ENCODE measurements at regions not wholly inside any gene's neighbourhood (a gene's known extent, or its start where the extent isn't known, plus 50 kb on each side); places are given as distances from the start of the nearest gene placed in this dataset.
"Not testable (repeated sequence)": the region's sequence is repeated elsewhere in the genome, so short reads cannot be mapped to it uniquely, and the experiment has no call there.

GRCh38 chr5:12624776-12625560 is 720.7 kb upstream of the CTNND2 start:
- DNase-seq (ENCODE audit: low read depth in 2 of 3, low spot score in 2 of 3) = no peak

DNA sequence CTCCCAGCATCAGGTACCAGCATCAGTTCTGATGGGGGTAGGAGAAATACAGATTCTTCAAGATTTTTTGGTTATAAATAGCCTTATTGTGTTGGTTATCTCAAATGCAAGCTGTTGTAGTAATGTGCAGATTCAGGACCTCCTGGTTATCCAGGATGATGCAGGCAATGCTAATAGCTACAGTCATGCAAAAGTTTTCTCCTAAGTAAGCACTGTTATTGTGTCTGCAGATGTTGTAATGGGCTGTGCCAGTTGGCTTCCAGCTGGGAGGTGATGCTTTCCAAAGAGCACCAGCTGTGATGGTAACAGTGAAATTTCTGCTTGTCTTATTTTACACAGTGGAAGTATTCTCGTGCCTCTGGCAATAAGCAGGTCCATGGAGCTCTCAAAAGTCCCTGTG is 719.2 kb upstream of the CTNND2 start:
- no peak for DNase-seq (ENCODE audit: low read depth in 2 of 3, low spot score in 2 of 3)

GRCh38 chr5:12616093-12616492 is 711.8 kb upstream of the CTNND2 start:
- DNase-seq (ENCODE audit: low read depth in 2 of 3, low spot score in 2 of 3) = no peak

DNA sequence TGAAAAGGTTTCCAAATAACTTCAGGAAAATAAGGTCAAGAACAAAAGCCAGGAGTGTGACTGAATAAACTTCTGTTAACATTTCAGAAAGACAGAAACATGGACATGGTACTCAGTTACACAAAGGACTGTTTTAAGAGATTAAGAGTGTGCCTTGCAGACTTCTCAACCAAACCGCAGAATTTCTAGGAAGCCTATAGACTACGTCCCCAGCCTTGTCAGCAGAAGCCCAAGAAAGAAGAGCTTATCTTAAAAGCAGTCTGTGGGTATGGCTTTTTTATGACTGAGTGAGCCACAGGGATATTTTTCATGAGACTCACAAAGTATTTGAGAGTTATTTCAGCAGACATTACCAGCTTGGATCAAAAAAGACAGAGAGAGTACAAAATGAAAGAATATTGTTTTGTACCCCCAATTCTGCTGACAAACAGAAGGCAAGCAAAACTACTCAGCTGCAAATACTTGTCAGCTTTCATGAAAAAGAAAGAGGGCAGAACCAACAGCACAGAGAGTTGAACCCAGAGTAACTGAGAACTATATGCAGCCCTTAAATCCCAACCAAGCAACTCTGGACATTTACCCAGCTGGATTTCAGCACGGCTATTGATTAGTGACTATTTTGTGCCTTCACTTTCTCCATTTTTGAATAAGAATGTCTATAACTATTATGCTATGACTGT is 711.0 kb upstream of the CTNND2 start:
- peak in 1 of 3 donors; percentile 11 for DNase-seq (ENCODE audit: low read depth in 2 of 3, low spot score in 2 of 3)

DNA sequence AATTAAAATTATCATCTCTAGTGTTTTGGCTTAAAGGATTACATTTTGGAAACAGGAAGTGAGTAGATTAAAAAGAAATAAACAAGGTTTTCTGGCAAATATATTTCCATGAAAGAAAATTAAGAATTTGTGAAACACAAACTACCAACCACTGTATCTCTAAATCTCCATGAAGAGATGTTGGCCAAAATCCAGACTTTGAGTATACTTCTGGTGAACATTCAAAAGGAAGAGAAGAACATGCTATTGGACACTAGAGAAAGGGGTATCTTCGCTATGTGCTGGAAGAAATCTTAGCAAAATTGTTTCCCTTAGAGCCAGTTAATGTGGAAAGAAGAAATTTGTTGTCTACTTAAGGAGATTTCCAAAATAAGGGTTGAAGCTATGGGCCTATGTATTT is 710.4 kb upstream of the CTNND2 start:
- no peak for DNase-seq (ENCODE audit: low read depth in 2 of 3, low spot score in 2 of 3)

- DNase-seq (ENCODE audit: low read depth in 2 of 3, low spot score in 2 of 3) = no peak
Observed at GRCh38 chr5:12611132-12611531, 706.9 kb upstream of the CTNND2 start.

- DNase-seq (ENCODE audit: low read depth in 2 of 3, low spot score in 2 of 3) = not testable (repeated sequence)
Observed at GRCh38 chr5:12607817-12608216, 703.6 kb upstream of the CTNND2 start.

DNA sequence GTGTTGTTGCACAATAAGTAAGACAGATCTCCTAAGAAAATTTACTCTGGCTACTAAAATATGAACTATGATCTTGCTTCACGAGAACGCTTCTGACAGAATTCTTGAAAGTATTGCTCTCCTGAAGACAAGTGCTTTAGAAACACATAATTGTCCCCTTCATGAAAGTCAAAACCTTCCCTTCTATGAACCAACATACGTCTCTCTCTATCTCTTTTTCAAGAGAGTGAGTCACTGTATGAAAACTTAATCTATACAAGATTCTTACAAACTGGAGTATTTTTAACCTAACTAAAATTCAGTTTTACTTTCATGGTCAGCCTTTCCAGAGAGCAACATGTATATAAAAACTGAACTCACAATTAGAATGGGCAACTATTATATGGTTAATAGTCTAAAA is 688.0 kb upstream of the CTNND2 start:
- no peak for DNase-seq (ENCODE audit: low read depth in 2 of 3, low spot score in 2 of 3)

DNA sequence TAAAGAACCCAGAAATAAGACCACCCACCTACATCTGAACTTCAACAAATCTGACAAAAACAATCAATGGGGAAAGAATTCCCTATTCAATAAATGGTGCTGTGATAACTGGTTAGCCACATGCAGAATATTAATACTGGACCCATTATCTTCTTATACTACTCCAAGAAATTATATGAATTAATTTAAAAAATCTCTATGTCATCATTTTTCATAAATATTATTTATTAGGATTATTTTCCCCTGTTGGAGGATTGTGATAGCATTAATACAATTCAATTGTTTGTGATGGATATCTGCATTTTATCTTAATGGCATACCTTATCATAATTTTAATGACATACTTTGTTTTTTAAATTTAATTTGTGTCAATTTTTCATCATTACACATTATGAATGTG is 682.2 kb upstream of the CTNND2 start:
- DNase-seq (ENCODE audit: low read depth in 2 of 3, low spot score in 2 of 3) = no peak

- DNase-seq (ENCODE audit: low read depth in 2 of 3, low spot score in 2 of 3) = not testable (repeated sequence)
Observed at GRCh38 chr5:12578803-12579202, 674.6 kb upstream of the CTNND2 start.

- DNase-seq (ENCODE audit: low read depth in 2 of 3, low spot score in 2 of 3) = not testable (repeated sequence)
Observed at GRCh38 chr5:12576953-12577352, 672.7 kb upstream of the CTNND2 start.

GRCh38 chr5:12574298-12575093 is 670.2 kb upstream of the CTNND2 start:
- not testable (repeated sequence) for DNase-seq (ENCODE audit: low read depth in 2 of 3, low spot score in 2 of 3)

DNA sequence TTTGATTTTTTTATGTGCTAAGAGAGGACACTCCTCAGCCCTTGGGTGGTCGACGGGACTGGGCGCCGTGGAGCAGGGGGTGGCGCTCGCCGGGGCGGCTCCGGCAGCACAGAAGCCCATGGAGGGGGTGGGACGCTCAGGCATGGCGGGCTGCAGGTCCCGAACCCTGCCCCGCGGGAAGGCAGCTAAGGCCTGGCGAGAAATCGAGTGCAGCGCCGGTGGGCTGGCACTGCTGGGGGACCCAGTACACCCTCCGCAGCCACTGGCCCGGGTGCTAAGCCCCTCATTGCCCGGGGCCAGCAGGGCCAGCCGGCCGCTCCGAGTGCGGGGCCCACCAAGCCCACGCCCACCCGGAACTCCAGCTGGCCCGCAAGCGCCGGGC is 669.7 kb upstream of the CTNND2 start:
- not testable (repeated sequence) for DNase-seq (ENCODE audit: low read depth in 2 of 3, low spot score in 2 of 3)

GRCh38 chr5:12570688-12571087 is 666.4 kb upstream of the CTNND2 start:
- DNase-seq (ENCODE audit: low read depth in 2 of 3, low spot score in 2 of 3) = no peak

DNA sequence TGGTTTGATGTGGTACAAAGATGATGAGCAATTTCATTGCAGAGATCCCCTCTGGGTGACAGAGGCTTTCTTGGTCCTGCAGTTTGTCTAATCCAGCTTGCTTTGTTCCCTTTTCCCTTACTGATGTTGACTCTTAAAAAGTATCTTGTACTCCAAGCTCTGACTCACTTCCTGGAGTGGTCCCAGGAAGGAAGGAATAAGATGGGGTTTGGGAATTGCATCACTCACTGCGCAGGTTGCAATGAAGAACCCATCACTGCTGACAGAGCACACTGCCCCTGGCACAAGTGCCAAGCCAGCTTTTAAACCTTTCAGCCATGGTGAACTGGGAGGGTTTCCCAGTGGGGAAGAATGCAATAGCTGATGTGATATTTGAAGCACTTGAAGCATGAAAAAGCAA is 662.2 kb upstream of the CTNND2 start:
- DNase-seq (ENCODE audit: low read depth in 2 of 3, low spot score in 2 of 3) = no peak

- no peak for DNase-seq (ENCODE audit: low read depth in 2 of 3, low spot score in 2 of 3)
Observed at GRCh38 chr5:12557012-12557411, 652.8 kb upstream of the CTNND2 start.

- no peak for DNase-seq (ENCODE audit: low read depth in 2 of 3, low spot score in 2 of 3)
Observed at GRCh38 chr5:12526113-12526512, 621.9 kb upstream of the CTNND2 start.

GRCh38 chr5:12522116-12522515 is 617.9 kb upstream of the CTNND2 start:
- no peak for DNase-seq (ENCODE audit: low read depth in 2 of 3, low spot score in 2 of 3)

DNA sequence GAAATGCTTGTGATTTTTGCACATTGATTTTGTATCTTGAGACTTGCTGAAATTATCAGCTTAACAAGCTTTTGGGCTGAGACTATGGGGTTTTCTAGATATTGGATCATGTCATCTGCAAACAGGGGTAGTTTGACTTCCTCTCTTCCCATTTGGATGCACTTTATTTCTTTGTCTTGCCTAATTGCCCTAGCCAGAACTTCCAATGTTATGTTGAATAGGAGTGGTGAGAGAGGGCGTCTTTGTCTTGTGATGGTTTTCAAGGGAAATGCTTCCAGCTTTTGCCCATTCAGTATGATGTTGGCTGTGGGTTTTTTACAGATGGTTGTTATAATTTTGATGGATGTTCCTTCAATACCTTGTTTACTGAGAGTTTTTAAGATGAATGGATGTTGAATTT is 600.7 kb upstream of the CTNND2 start:
- not testable (repeated sequence) for DNase-seq (ENCODE audit: low read depth in 2 of 3, low spot score in 2 of 3)

DNA sequence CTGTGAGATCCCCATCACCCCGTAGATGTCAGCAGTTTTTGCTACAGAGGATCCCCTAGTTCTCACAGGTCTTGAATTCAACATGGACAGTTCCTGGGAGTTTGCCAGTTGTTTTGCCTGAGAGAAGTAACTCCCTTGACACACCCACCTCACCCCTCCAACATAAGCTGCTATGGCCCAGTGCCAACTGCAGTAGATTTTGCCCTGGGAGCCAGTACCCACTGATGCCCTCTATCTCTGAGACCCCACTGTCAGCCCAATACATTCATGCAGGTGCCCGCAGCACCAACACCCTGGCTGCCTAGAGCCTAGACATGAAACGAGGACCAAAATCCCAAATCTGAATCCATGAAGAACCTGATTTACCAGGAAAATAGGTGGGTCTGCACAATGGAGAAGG is 583.9 kb upstream of the CTNND2 start:
- no peak for DNase-seq (ENCODE audit: low read depth in 2 of 3, low spot score in 2 of 3)

- DNase-seq (ENCODE audit: low read depth in 2 of 3, low spot score in 2 of 3) = no peak
Observed at GRCh38 chr5:12480487-12480886, 576.2 kb upstream of the CTNND2 start.

GRCh38 chr5:12477554-12477953 is 573.3 kb upstream of the CTNND2 start:
- DNase-seq (ENCODE audit: low read depth in 2 of 3, low spot score in 2 of 3) = no peak
